ENCODE measurements at regions not wholly inside any gene's neighbourhood (a gene's known extent, or its start where the extent isn't known, plus 50 kb on each side); places are given as distances from the start of the nearest gene placed in this dataset.

- Histone ChIP-seq H3K27ac (ENCODE audit: low read depth, low read length) (no peak overlapping the region), H3K4me3 (ENCODE audit: low read depth, low read length) (no peak overlapping the region), H3K27me3 (ENCODE audit: control insufficient read depth, insufficient read depth, low read length) (no peaks in the 10 kb centered on the region), H3K9me3 (ENCODE audit: control insufficient read depth, insufficient read depth, low read length) (0 out of 2 replicates have a peak, but pooled peaks cover 4% of the 10 kb centered on the region)
- DNase-seq (ENCODE audit: low read depth, low spot score) = no peak
- POLR2A ChIA-PET = interaction anchor here (1.0 kb wide), 1 partner anchor 161 kb away, joined by 4 read pairs; no protein-coding TSS in a partner anchor
- CTCF ChIA-PET = no interaction called here
- no peak for TF ChIP-seq CTCF (IDR thresholded peaks at IDR 0.05; ENCODE audit: low read depth, low read length)
Observed at GRCh38 chr1:234884701-234885100, 243.9 kb downstream of the TOMM20 start.

- Histone ChIP-seq H3K4me3 (ENCODE audit: low read depth, low read length) (no peak overlapping the region), H3K27ac (ENCODE audit: low read depth, low read length) (no peak overlapping the region), H3K27me3 (ENCODE audit: control insufficient read depth, insufficient read depth, low read length) (no peaks in the 10 kb centered on the region), H3K9me3 (ENCODE audit: control insufficient read depth, insufficient read depth, low read length) (0 out of 2 replicates have a peak, but pooled peaks cover 4% of the 10 kb centered on the region)
- no peak for TF ChIP-seq CTCF (IDR thresholded peaks at IDR 0.05; ENCODE audit: low read depth, low read length)
- ChIA-PET CTCF (no interaction called here), POLR2A (no interaction called here)
- DNase-seq (ENCODE audit: low read depth, low spot score) = no peak
Observed at GRCh38 chr1:234884006-234884405, 244.6 kb downstream of the TOMM20 start.

GRCh38 chr1:234882898-234883297 lies 245.7 kb downstream of the TOMM20 start:
- Histone ChIP-seq H3K27me3 (ENCODE audit: control insufficient read depth, insufficient read depth, low read length) (no peaks in the 10 kb centered on the region), H3K27ac (ENCODE audit: low read depth, low read length) (no peak overlapping the region), H3K4me3 (ENCODE audit: low read depth, low read length) (no peak overlapping the region), H3K9me3 (ENCODE audit: control insufficient read depth, insufficient read depth, low read length) (peaks cover 4% of the 10 kb centered on the region; the same call in 1 of the 2 replicates)
- TF ChIP-seq CTCF (IDR thresholded peaks at IDR 0.05; ENCODE audit: low read depth, low read length) = no peak
- POLR2A ChIA-PET = no interaction called here
- CTCF ChIA-PET = no interaction called here
- DNase-seq (ENCODE audit: low read depth, low spot score) = no peak

- peaks cover 4% of the 10 kb centered on the region; the same call in 1 of the 2 replicates for H3K9me3 ChIP-seq (ENCODE audit: control insufficient read depth, insufficient read depth, low read length)
- H3K4me3 ChIP-seq (ENCODE audit: low read depth, low read length) = no peak overlapping the region
- ChIA-PET POLR2A (no interaction called here), CTCF (no interaction called here)
- no peak overlapping the region for H3K27ac ChIP-seq (ENCODE audit: low read depth, low read length)
- no peak for DNase-seq (ENCODE audit: low read depth, low spot score)
- no peaks in the 10 kb centered on the region for H3K27me3 ChIP-seq (ENCODE audit: control insufficient read depth, insufficient read depth, low read length)
- TF ChIP-seq CTCF (IDR thresholded peaks at IDR 0.05; ENCODE audit: low read depth, low read length) = no peak
Observed at GRCh38 chr1:234881893-234882771, 246.5 kb downstream of the TOMM20 start.

Data from AG04450 (cell line).